HCT116 (cell line): ENCODE measurements at regions not wholly inside any gene's neighbourhood (a gene's known extent, or its start where the extent isn't known, plus 50 kb on each side); places are given as distances from the start of the nearest gene placed in this dataset.

Source experiments
- ATAC-seq: fragments of 200-7000 bp; cut with Tn5 transposase; 2 replicates; pipeline ENCODE4 v1.9.1; 2020; ENCODE audit warnings: mild to moderate bottlenecking, moderate library complexity
- BruUV-seq: library from RNA; stranded (reverse); fragments of 400-500 nt; replicated peaks from 2 replicates; lab custom pipeline; 2021; lab: Mats Ljungman, UMichigan
- CTCF ChIA-PET: fragments of 300-600 bp; sonication (Branson Sonifier 250); formaldehyde crosslinking; loops from one replicate; lab custom pipeline; 2021; ENCODE audit warnings: antibody characterized with exemption; lab: Charles Lee
- POLR2A ChIA-PET: fragments of 300-600, 350-600 bp; sonication (Branson Sonifier 250); formaldehyde crosslinking; loops from one replicate; lab custom pipeline; 2021; ENCODE audit warnings: antibody characterized with exemption; lab: Charles Lee
- RAD21 ChIA-PET, 2 experiments: fragments of 300-600 bp; sonication (Branson Sonifier 250); formaldehyde crosslinking; loops; one replicate each; lab custom pipeline; 2023; ENCODE audit warnings: low total read pairs in 2 of 2; ENCODE audit not compliant: uncharacterized antibody in 2 of 2, unreplicated experiment in 2 of 2, low non-redundant PET in 1 of 2; lab: Charles Lee
- DNase-seq: peaks from one replicate; pipeline ENCODE4 v3.0.0-alpha.2; 2010; ENCODE audit warnings: low read depth, low spot score
- H2AFZ ChIP-seq: fragments of 200-600 bp; shearing (Covaris generic), sonication (generic); 2 replicates; pipeline ENCODE4 v1.6.1; 2017; ENCODE audit warnings: low read depth, mixed run types, mixed read lengths, antibody characterized with exemption, low read length; ENCODE audit not compliant: poor library complexity, severe bottlenecking
- H3K27ac ChIP-seq: 2 replicates; pipeline ENCODE4 v1.5.1; 2012; ENCODE audit warnings: low read depth, low read length
- H3K27me3 ChIP-seq: fragments of 200-600 bp; sonication (generic); 2 replicates; pipeline ENCODE4 v1.6.1; 2016; ENCODE audit warnings: mixed run types, low read length, mixed read lengths; ENCODE audit not compliant: insufficient read depth
- H3K36me3 ChIP-seq, 2 experiments: fragments of 200-500 bp in 1 of 2; fragments of 200-600 bp in 1 of 2; sonication (Bioruptor generic) in 1 of 2; sonication (generic) in 1 of 2; 2 replicates each; pipeline versions ENCODE4 v1.5.1 to v1.6.1; 2014 to 2016; ENCODE audit warnings: low read length in 2 of 2, inconsistent platforms in 1 of 2, mixed read lengths in 1 of 2, mixed run types in 1 of 2; ENCODE audit not compliant: insufficient read depth in 2 of 2, control insufficient read depth in 1 of 2
- H3K4me1 ChIP-seq, 2 experiments: fragments of 200-600 bp in 1 of 2; sonication (generic) in 1 of 2; 2 replicates each; pipeline versions ENCODE4 v1.5.1 to v1.6.1; 2012 to 2017; ENCODE audit warnings: low read length in 2 of 2, inconsistent platforms in 1 of 2, mild to moderate bottlenecking in 1 of 2, mixed read lengths in 1 of 2, mixed run types in 1 of 2, moderate library complexity in 1 of 2; ENCODE audit not compliant: insufficient read depth in 2 of 2, control insufficient read depth in 1 of 2
- H3K4me2 ChIP-seq: fragments of 200-600 bp; sonication (generic); 2 replicates; pipeline ENCODE4 v1.6.1; 2017; ENCODE audit warnings: mixed run types, low read length, mixed read lengths
- H3K4me3 ChIP-seq, 2 experiments: fragments of 200-600 bp in 1 of 2; sonication (generic) in 1 of 2; replicated peaks in 1 of 2; 2 replicates each; pipeline ENCODE4 v1.5.1; 2011 to 2016; ENCODE audit warnings: low read length in 2 of 2, control low read depth in 1 of 2, low read depth in 1 of 2, mild to moderate bottlenecking in 1 of 2, mixed read lengths in 1 of 2, mixed run types in 1 of 2
- H3K79me2 ChIP-seq: fragments of 200-600 bp; sonication (generic); 2 replicates; pipeline ENCODE4 v1.6.1; 2017; ENCODE audit warnings: mild to moderate bottlenecking, mixed run types, low read length, moderate library complexity, mixed read lengths; ENCODE audit not compliant: insufficient read depth
- H3K9ac ChIP-seq: fragments of 200-600 bp; sonication (generic); 2 replicates; pipeline ENCODE4 v1.6.1; 2016; ENCODE audit warnings: low read length, mixed read lengths
- H3K9me2 ChIP-seq: fragments of 200-600 bp; sonication (generic), shearing (Covaris generic); 2 replicates; pipeline ENCODE4 v1.6.1; 2017; ENCODE audit warnings: mixed run types, mild to moderate bottlenecking, moderate library complexity; ENCODE audit not compliant: insufficient read depth
- H3K9me3 ChIP-seq, 2 experiments: fragments of 200-500 bp in 1 of 2; fragments of 200-600 bp in 1 of 2; sonication (Bioruptor generic) in 1 of 2; sonication (generic) in 1 of 2; 2 replicates each; pipeline ENCODE4 v1.6.1; 2014 to 2017; ENCODE audit warnings: low read length in 2 of 2, mixed read lengths in 2 of 2, inconsistent platforms in 1 of 2, low read depth in 1 of 2, mild to moderate bottlenecking in 1 of 2, mixed run types in 1 of 2, moderate library complexity in 1 of 2; ENCODE audit not compliant: control insufficient read depth in 1 of 2, insufficient read depth in 1 of 2
- H4K20me1 ChIP-seq: fragments of 200-600 bp; sonication (generic), shearing (Covaris generic); 2 replicates; pipeline ENCODE4 v1.6.1; 2017; ENCODE audit warnings: mixed run types, mild to moderate bottlenecking, moderate library complexity; ENCODE audit not compliant: insufficient read depth
- CBX3 ChIP-seq: IDR thresholded peaks from 2 replicates; pipeline ENCODE4 v1.6.1; 2012; ENCODE audit warnings: low read depth
- CEBPB ChIP-seq: IDR thresholded peaks from 2 replicates; pipeline ENCODE4 v1.6.1; 2012; ENCODE audit warnings: low read depth
- EGR1 ChIP-seq: IDR thresholded peaks from 2 replicates; pipeline ENCODE4 v1.6.1; 2012; ENCODE audit warnings: low read depth
- ELF1 ChIP-seq: IDR thresholded peaks from 2 replicates; pipeline ENCODE4 v1.6.1; 2012; ENCODE audit warnings: low read depth, borderline replicate concordance
- EZH2 ChIP-seq: fragments of 200-600 bp; sonication (generic); IDR thresholded peaks from 2 replicates; pipeline ENCODE4 v1.6.1; 2017; ENCODE audit warnings: antibody characterized with exemption, mixed run types
- EZH2phosphoT487 ChIP-seq: fragments of 200-600 bp; IDR thresholded peaks from 2 replicates; pipeline ENCODE4 v1.6.1; 2018; ENCODE audit warnings: antibody characterized with exemption, borderline replicate concordance
- FOSL1 ChIP-seq: IDR thresholded peaks from 2 replicates; pipeline ENCODE4 v1.6.1; 2012; ENCODE audit warnings: low read depth
- POLR2AphosphoS5 ChIP-seq: IDR thresholded peaks from 2 replicates; pipeline ENCODE4 v1.6.1; 2011; ENCODE audit warnings: mild to moderate bottlenecking, low read depth, low read length, moderate library complexity
- RAD21 ChIP-seq: IDR thresholded peaks from 2 replicates; pipeline ENCODE4 v1.6.1; 2012; ENCODE audit warnings: low read depth, mild to moderate bottlenecking
- SIN3A ChIP-seq: IDR thresholded peaks from 2 replicates; pipeline ENCODE4 v1.6.1; 2012; ENCODE audit warnings: low read depth
- SP1 ChIP-seq: IDR thresholded peaks from 2 replicates; pipeline ENCODE4 v1.6.1; 2012; ENCODE audit warnings: low read depth
- SRF ChIP-seq: IDR thresholded peaks from 2 replicates; pipeline ENCODE4 v1.6.1; 2012; ENCODE audit warnings: low read depth
- TCF7L2 ChIP-seq: IDR thresholded peaks from 2 replicates; pipeline ENCODE4 v1.7.0; 2011; ENCODE audit warnings: borderline replicate concordance, inconsistent platforms; ENCODE audit not compliant: insufficient read depth, insufficient read length; ENCODE audit errors: extremely low read depth
- YY1 ChIP-seq: IDR thresholded peaks from 2 replicates; pipeline ENCODE4 v1.6.1; 2011; ENCODE audit warnings: low read length, low read depth, moderate library complexity, mild to moderate bottlenecking; ENCODE audit not compliant: insufficient replicate concordance; ENCODE audit errors: extremely low read depth
- ZBTB33 ChIP-seq: IDR thresholded peaks from 2 replicates; pipeline ENCODE4 v1.6.1; 2011; ENCODE audit warnings: mild to moderate bottlenecking, low read length, moderate library complexity; ENCODE audit not compliant: insufficient replicate concordance; ENCODE audit errors: extremely low read depth
- ZFX ChIP-seq: fragments of 450-650 bp; IDR thresholded peaks from 2 replicates; pipeline ENCODE4 v1.6.1; 2017
- ZNF274 ChIP-seq: fragments of 200-500 bp; sonication (Bioruptor generic); IDR thresholded peaks from 2 replicates; pipeline ENCODE4 v1.6.1; 2014; ENCODE audit warnings: mild to moderate bottlenecking, low read depth, low read length, inconsistent platforms
- intact Hi-C: fragments of 100-400 bp; cut with micrococcal nuclease; formaldehyde crosslinking; loops from 2 replicates; pipeline ENCODE4 v1.10.0; 2022
- TF ChIP-seq, protein P1 (sequence below): IDR thresholded peaks from 2 replicates; pipeline ENCODE4 v1.6.1; 2012
- TF ChIP-seq, protein P2 (sequence below): IDR thresholded peaks from 2 replicates; pipeline ENCODE4 v1.6.1; 2012
- TF ChIP-seq, protein P3 (sequence below), 3 experiments: fragments of 200-600 bp in 1 of 3; sonication (generic) in 1 of 3; IDR thresholded peaks in 2 of 3; conservative IDR thresholded peaks in 1 of 3; 2 replicates each; pipeline ENCODE4 v1.5.1; 2012 to 2017; ENCODE audit warnings: low read depth in 2 of 3, low read length in 2 of 3, antibody characterized with exemption in 1 of 3, borderline replicate concordance in 1 of 3, control low read depth in 1 of 3, mild to moderate bottlenecking in 1 of 3, mixed read lengths in 1 of 3, mixed run types in 1 of 3, moderate library complexity in 1 of 3; ENCODE audit not compliant: insufficient read depth in 1 of 3

DNA sequence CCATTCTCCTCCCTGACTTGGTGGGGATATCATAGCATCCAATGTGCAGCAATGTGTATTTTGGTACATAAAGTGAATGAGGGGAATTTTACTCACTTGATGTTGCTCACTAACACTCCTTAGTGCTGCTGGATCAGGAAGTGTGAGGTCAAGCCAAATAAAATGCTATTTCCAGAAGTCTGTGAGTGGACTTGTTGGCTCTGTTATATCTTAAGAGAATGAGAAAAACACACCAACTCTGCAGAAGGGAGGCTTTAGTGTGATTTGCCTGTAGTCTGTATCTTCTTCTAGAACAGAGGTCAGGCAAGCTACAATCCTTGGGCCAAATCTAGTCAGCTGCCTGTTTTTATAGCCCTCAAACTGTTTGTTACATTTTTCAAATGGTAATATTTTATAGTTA, 154.3 kb downstream of the POLR1F start (continued):
- TF ChIP-seq ZBTB33: no peak

DNA sequence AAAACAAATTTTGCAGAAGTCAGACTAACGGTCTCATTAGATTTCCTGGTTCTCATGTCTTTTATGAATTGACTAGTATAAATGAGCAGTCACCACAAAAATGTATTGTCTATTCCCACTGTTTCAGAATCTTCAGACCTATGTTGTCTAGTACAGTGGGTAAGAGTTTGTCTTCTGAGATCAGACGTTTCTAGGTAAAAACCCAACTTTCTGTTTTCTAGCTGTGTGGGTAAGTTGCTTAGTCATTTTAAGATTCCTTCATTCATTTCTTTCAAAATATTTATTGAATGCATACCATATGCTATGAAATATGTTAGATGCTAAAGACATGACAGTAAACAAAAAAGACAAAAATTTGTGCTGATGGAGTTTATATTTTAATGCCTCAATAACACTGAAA, 156.3 kb downstream of the POLR1F start:
- no peak overlapping the region for H3K27ac ChIP-seq
- H3K9ac ChIP-seq: no peak overlapping the region
- H3K4me3 ChIP-seq: no peak overlapping the region
- no peaks in the 10 kb centered on the region for H4K20me1 ChIP-seq
- no TSS peak for BruUV-seq
- CTCF ChIA-PET: no interaction called here
- RAD21 ChIA-PET: no interaction called here
- no peaks in the 10 kb centered on the region for H3K9me2 ChIP-seq
- intact Hi-C loops: no loop called here
- ATAC-seq (no peak), DNase-seq (no peak)
- H3K36me3 ChIP-seq: no peaks in the 10 kb centered on the region
- H3K9me3 ChIP-seq: no peaks in the 10 kb centered on the region
- H3K4me2 ChIP-seq: no peak overlapping the region
- POLR2A ChIA-PET: no interaction called here
- no peak overlapping the region for H2AFZ ChIP-seq
- H3K4me1 ChIP-seq: no peaks in the 10 kb centered on the region
- H3K27me3 ChIP-seq: no peaks in the 10 kb centered on the region
- H3K79me2 ChIP-seq: no peaks in the 10 kb centered on the region
- TF ChIP-seq EGR1 (no peak), TCF7L2 (no peak), EZH2 (no peak), FOSL1 (no peak), YY1 (no peak), SRF (no peak), SP1 (no peak), ZFX (no peak), ELF1 (no peak), SIN3A (no peak), RAD21 (no peak), ZNF274 (no peak), CBX3 (no peak), EZH2phosphoT487 (no peak), POLR2AphosphoS5 (no peak), CEBPB (no peak)
- TF ChIP-seq, protein P1, sequence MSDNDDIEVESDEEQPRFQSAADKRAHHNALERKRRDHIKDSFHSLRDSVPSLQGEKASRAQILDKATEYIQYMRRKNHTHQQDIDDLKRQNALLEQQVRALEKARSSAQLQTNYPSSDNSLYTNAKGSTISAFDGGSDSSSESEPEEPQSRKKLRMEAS: no peak
- TF ChIP-seq, protein P2, sequence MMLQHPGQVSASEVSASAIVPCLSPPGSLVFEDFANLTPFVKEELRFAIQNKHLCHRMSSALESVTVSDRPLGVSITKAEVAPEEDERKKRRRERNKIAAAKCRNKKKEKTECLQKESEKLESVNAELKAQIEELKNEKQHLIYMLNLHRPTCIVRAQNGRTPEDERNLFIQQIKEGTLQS: no peak
- TF ChIP-seq, protein P3, sequence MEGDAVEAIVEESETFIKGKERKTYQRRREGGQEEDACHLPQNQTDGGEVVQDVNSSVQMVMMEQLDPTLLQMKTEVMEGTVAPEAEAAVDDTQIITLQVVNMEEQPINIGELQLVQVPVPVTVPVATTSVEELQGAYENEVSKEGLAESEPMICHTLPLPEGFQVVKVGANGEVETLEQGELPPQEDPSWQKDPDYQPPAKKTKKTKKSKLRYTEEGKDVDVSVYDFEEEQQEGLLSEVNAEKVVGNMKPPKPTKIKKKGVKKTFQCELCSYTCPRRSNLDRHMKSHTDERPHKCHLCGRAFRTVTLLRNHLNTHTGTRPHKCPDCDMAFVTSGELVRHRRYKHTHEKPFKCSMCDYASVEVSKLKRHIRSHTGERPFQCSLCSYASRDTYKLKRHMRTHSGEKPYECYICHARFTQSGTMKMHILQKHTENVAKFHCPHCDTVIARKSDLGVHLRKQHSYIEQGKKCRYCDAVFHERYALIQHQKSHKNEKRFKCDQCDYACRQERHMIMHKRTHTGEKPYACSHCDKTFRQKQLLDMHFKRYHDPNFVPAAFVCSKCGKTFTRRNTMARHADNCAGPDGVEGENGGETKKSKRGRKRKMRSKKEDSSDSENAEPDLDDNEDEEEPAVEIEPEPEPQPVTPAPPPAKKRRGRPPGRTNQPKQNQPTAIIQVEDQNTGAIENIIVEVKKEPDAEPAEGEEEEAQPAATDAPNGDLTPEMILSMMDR (IDR thresholded peaks at IDR 0.05 in 2 of 3, conservative IDR thresholded peaks at IDR 0.05 in 1 of 3; ENCODE audit: borderline replicate concordance in 1 of 3, insufficient read depth in 1 of 3, low read depth in 2 of 3, low read length in 2 of 3): no peak
